Erythroblast (primary cell): ENCODE measurements at regions not wholly inside any gene's neighbourhood (a gene's known extent, or its start where the extent isn't known, plus 50 kb on each side); places are given as distances from the start of the nearest gene placed in this dataset.

Experiments used
- DNase-seq, 2 experiments: peaks; one replicate each; lab custom pipeline; 2025; lab: John Stamatoyannopoulos, UW
- GATA1 ChIP-seq: IDR thresholded peaks from 2 replicates; pipeline ENCODE4 v1.6.1; 2011; ENCODE audit warnings: low read depth, mild to moderate bottlenecking, control low read depth, low read length, moderate library complexity
- POLR2A ChIP-seq: IDR thresholded peaks from 2 replicates; pipeline ENCODE4 v1.6.1; 2011; ENCODE audit warnings: mild to moderate bottlenecking, low read length

- DNase-seq = no peak
- no peak for TF ChIP-seq GATA1
- TF ChIP-seq POLR2A = no peak
Observed at GRCh38 chr2:187976259-187976985, 315.3 kb upstream of the GULP1 start.

GRCh38 chr2:187976986-187977333 is 314.7 kb upstream of the GULP1 start:
- TF ChIP-seq GATA1 (no peak), POLR2A (no peak)
- no peak for DNase-seq

DNA sequence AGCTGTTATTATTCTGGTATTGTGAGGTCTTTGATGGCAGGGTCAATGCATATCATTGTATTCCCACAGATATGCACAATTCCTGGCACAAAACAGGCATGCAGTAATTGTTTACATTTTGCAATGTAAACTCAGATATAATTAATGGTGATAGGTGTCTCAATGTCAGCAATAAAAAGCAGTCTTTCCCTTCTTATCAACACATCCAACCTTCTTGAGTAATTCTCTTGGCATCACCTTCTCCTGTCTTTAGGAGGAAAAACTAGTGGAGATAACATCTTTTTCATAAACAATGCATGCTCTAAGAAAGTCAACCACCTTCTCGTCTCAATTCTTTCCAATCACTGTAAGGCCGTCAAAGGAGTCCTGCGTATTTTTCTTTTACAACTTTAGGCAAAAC is 313.3 kb upstream of the GULP1 start:
- TF ChIP-seq GATA1 (no peak), POLR2A (no peak)
- no peak for DNase-seq

- TF ChIP-seq GATA1 (no peak), POLR2A (no peak)
- no peak for DNase-seq
Observed at GRCh38 chr2:187982668-187983067, 309.0 kb upstream of the GULP1 start.

DNA sequence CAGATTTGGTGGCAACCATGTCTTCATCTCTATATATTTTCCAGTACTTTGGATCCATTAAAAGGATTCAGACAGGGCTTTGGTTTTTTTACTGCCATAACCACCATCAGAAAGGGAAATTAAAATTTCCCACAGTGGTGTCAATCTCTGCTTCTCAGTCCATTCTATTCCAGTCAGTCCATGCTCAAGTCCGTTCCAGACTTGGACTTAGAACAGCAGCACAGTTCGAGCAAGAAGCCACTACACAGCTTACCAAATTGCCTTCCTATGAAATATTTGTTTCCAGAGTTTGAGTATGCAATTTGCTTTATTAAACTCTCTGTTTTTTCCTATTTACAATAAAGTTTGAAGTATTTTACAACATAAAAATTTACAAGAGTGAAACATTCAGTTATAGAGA is 306.5 kb upstream of the GULP1 start:
- no peak for DNase-seq
- TF ChIP-seq POLR2A = no peak
- TF ChIP-seq GATA1 = no peak

DNA sequence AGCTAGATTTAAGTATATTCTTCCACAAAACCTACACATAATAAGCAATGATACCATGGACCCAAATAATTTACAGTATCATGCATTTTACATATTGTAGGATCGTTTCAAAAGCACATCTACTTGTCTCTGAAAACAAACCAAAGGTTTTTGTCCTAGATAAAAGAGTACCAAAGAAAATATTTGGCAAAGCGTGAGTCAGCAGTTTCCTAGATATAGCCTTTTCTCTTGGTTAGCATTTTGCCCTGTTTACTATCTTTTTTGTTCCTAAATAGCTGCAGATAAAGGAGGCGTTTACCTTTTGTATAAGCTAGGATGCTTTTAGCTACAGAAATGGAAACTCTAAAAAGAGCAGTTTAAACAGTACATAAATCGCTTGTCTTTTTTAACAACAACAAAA is 305.8 kb upstream of the GULP1 start:
- no peak for DNase-seq
- TF ChIP-seq GATA1 (no peak), POLR2A (no peak)

GRCh38 chr2:187986390-187987105 is 305.1 kb upstream of the GULP1 start:
- TF ChIP-seq GATA1 = no peak
- TF ChIP-seq POLR2A = no peak
- DNase-seq = no peak

DNA sequence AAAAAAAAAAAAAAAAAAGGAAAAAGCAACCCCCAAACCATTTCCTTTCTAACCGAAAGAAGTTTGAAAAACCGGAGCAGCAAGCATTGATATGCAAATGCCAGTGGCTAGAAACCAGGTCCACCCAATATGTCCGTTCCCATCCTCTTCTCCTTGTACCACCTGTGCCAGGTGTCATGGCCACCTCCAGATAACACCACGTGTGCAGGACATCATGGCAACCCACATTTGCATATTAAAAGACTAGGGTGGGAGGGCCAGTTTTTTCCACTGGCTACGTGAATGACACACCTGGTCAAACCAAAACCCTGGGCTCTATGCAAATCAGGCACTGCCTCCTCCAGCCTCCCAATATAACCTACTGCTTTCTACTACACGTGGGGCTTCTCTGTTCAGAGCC is 303.3 kb upstream of the GULP1 start:
- no peak for DNase-seq
- TF ChIP-seq GATA1 (no peak), POLR2A (no peak)

DNA sequence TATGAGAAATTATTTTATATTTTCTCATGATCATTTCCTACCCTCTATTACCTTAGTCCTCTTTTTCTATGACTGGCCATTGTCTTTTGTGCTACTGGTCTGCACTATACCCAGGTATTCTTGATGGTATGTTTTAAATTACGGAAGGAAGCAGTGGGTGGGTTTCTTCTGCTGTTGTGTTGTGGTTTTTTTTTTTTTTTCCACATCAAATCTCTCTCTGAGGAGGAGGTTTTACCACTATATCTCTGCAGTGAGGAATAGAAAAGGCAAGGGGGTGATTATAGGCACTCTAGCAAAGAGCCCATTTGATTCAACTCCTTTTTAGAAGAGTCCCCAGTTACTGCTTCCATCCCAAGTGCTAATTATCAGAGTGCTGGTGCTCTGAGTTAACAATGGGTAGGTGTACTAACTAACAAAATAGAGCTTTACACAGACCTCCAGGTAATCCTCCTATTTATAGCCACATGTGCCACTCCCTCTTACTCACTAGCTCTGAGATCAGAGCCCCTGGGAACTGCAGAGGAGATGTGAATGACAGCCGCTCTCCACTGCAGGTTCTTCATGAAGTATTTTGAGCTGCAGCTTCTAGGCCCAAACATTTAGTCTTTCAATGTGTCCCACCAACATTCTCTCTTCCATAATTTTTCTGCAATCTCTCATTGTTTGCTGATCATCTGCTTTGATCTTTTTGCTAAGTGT is 301.6 kb upstream of the GULP1 start:
- TF ChIP-seq GATA1 (no peak), POLR2A (no peak)
- no peak for DNase-seq

- TF ChIP-seq GATA1 = no peak
- no peak for TF ChIP-seq POLR2A
- DNase-seq = no peak
Observed at GRCh38 chr2:187991389-187991788, 300.3 kb upstream of the GULP1 start.

DNA sequence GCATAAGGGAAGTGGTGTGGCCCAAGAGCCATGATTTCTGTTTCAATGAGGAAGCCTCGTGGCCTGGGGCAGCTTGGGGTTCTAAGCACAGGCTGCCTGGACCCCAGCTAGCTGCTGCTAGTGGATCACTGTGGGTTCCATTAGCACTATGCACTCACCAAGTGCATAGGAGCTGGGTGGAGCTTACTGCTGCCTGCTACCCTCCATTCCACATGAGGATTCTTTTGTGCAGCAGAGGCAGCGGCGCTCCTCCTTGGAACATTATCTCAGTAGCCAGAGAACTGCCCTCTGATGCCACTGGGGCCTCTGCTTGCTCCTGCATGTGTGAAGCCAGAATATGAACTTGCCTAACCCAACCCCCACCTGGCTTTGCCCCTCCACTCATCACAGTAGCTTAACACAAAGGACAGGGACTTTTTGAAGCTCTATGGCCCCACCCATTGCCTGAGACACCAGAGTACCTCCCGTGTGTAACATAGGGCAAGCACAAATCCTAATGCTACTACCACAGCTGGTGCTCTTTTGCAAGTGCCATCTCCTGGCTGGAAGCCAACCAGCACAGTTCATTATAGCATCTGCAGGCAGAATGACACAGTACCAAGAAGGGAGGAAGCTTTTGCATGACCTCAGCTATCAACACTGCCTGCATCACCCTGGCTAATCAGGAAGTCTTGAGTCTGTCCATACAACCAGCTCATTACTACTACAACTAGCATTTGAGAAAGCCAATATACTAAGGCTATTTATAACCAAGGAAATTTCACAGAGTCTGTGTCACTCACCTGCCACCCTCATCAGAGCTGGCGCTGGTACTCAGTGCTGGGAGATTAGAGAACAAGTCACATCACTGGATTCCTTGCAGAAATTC is 297.0 kb upstream of the GULP1 start:
- TF ChIP-seq GATA1 = no peak
- TF ChIP-seq POLR2A = no peak
- no peak for DNase-seq

GRCh38 chr2:187995556-187995955 is 296.1 kb upstream of the GULP1 start:
- DNase-seq = no peak
- TF ChIP-seq POLR2A = no peak
- no peak for TF ChIP-seq GATA1

DNA sequence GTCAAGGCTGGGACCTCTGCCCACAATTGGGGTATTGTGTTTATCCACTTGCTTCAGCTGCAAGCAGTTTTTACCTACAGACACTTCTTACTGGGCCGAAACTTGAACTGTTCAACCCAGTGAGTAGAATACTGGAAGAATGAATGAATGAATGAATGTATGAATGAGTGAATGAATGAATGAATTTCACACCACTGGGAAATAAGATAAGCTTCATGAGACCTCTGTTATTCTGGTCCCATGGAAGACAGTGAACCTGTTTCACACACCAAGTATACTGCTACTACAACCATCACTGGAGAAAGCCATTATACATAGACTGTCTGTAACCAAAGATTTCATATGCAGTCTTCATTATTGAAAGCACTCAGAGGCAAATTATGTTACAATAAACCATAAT is 295.0 kb upstream of the GULP1 start:
- TF ChIP-seq GATA1 = no peak
- no peak for TF ChIP-seq POLR2A
- DNase-seq = no peak
